ENCODE measurements at regions not wholly inside any gene's neighbourhood (a gene's known extent, or its start where the extent isn't known, plus 50 kb on each side); places are given as distances from the start of the nearest gene placed in this dataset.

DNA sequence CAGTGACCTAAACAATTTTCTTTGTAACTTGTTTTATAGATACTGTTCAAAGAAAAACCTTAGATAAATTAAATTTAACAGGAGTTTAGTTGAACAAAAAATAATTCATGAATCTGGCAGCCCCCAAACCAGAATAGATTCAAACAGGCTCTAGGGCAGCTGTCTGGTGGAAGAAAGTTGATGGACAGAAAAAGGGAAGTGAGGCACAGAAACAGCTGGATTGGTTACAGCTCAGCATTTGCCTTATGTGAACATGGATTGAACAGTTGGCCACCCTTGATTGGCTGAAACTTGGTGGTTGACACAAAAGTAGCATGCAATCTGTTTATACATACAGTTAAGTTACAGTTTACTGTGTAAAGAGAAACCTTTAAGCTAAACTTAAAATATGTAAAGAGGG, 954.3 kb upstream of the FLRT2 start:
- Histone ChIP-seq H3K27ac (ENCODE audit: low read length) (no peak overlapping the region), H3K4me3 (ENCODE audit: low read length in 2 of 2) (no peak overlapping the region), H3K4me1 (ENCODE audit: control insufficient read depth, insufficient read depth, low read length) (no peaks in the 10 kb centered on the region), H3K9me3 (ENCODE audit: control insufficient read depth in 2 of 2, low read length in 2 of 2) (no peaks in the 10 kb centered on the region), H3K9ac (ENCODE audit: low read length in 2 of 2) (no peak overlapping the region), H3K27me3 (ENCODE audit: control insufficient read depth in 1 of 2, insufficient read depth in 2 of 2, low read length in 2 of 2) (no peaks in the 10 kb centered on the region), H3K36me3 (ENCODE audit: control insufficient read depth in 2 of 2, insufficient read depth in 2 of 2, low read length in 2 of 2) (no peaks in the 10 kb centered on the region)

DNA sequence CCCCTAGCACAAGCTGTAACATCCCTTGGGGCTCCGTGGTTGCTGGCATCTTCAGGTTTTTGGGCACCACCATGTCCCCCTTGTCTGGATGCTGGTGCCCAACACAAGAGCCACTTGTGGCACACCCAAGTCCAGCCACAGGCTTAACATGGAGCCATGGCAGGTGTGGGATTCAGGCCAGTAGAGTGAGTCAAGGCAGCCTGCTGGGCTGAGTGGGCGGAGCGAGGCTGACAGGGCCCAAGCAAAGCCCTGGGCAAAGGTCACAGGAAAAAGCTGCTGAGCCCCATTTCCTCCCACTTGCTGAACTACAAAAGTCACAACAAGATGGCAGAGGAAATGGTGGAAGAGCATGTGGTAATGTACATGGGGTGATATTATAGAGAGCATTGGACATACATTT, 950.7 kb upstream of the FLRT2 start:
- Histone ChIP-seq H3K9ac (ENCODE audit: low read length in 2 of 2) (no peak overlapping the region), H3K27ac (ENCODE audit: low read length) (no peak overlapping the region), H3K27me3 (ENCODE audit: control insufficient read depth in 1 of 2, insufficient read depth in 2 of 2, low read length in 2 of 2) (no peaks in the 10 kb centered on the region), H3K9me3 (ENCODE audit: control insufficient read depth in 2 of 2, low read length in 2 of 2) (no peaks in the 10 kb centered on the region), H3K36me3 (ENCODE audit: control insufficient read depth in 2 of 2, insufficient read depth in 2 of 2, low read length in 2 of 2) (no peaks in the 10 kb centered on the region), H3K4me3 (ENCODE audit: low read length in 2 of 2) (no peak overlapping the region), H3K4me1 (ENCODE audit: control insufficient read depth, insufficient read depth, low read length) (no peaks in the 10 kb centered on the region)

DNA sequence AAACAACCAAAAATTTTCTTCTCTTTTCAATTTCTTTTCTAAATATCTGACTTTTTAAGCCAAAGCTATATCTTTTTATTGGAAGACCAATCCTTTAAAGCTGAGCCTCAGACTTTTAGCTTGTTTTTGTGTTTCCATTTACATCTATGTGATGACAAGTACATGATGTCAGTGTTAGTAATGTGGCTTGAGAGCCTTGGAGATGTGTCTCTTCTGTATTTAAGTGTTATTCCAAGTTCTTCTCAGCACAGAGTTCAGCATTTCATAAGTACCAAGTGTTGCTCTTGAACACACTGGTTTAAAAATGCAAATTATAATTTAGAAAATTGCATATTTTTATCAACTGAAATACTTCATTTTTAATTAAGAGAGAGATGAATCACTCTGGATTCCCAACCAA, 948.9 kb upstream of the FLRT2 start:
- H3K4me1 ChIP-seq (ENCODE audit: control insufficient read depth, insufficient read depth, low read length): no peaks in the 10 kb centered on the region
- no peaks in the 10 kb centered on the region for H3K27me3 ChIP-seq (ENCODE audit: control insufficient read depth in 1 of 2, insufficient read depth in 2 of 2, low read length in 2 of 2)
- no peak overlapping the region for H3K9ac ChIP-seq (ENCODE audit: low read length in 2 of 2)
- H3K27ac ChIP-seq (ENCODE audit: low read length): no peak overlapping the region
- no peaks in the 10 kb centered on the region for H3K36me3 ChIP-seq (ENCODE audit: control insufficient read depth in 2 of 2, insufficient read depth in 2 of 2, low read length in 2 of 2)
- no peaks in the 10 kb centered on the region for H3K9me3 ChIP-seq (ENCODE audit: control insufficient read depth in 2 of 2, low read length in 2 of 2)
- H3K4me3 ChIP-seq (ENCODE audit: low read length in 2 of 2): no peak overlapping the region

DNA sequence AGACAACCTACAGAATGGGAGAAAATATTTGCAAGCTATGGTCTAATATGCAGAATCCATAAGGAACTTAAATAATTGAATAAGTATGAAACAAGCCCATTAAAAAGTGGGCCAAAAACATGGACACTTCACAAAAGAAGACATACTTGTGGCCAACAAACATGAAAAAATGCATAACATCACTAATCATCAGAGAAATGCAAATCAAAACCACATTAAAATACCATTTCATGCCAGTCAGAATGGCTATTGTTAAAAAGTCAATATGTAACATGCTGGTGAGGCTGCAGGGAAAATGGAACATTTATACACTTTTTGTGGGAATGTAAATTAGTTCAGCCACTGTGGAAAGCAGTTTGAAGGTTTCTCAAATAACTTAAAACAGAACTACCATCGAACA, 945.4 kb upstream of the FLRT2 start:
- no peak overlapping the region for H3K27ac ChIP-seq (ENCODE audit: low read length)

DNA sequence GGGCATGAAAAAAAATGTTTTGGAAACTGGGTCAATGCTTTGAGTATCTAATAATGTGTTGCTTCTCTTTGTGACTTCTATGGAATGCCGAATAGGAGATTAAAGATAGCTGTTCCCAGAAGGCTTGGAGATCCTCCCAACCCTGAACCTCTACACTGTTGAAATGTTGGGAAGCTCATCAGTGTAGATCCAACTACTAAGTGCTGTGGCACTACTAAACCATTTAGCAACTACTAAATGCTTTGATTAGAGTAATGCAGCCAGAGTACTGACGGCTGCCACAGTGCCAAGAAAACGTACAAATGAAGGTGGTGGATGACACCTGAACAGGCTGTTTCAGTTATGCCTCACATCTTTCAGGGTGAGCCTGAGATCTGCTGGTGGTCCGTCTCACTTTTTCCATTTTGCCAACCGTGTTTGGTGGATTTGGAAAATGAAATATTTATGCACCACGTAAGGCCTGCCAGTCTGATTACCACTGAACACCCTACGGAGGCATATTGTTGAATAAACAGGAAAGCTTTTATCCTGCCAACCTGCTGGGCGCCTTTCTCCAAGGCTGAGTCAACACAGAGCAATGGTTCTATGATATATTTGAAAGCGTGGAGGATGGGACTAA, 938.0 kb upstream of the FLRT2 start:
- Histone ChIP-seq H3K27ac (ENCODE audit: low read length) (no peak overlapping the region), H3K36me3 (ENCODE audit: control insufficient read depth in 2 of 2, insufficient read depth in 2 of 2, low read length in 2 of 2) (no peaks in the 10 kb centered on the region), H3K9ac (ENCODE audit: low read length in 2 of 2) (no peak overlapping the region), H3K4me1 (ENCODE audit: control insufficient read depth, insufficient read depth, low read length) (no peaks in the 10 kb centered on the region), H3K9me3 (ENCODE audit: control insufficient read depth in 2 of 2, low read length in 2 of 2) (peaks cover 0 to 2% of the 10 kb centered on the region in 2 donors), H3K4me3 (ENCODE audit: low read length in 2 of 2) (peak overlapping the region in 1 of 2 donors; percentile 44), H3K27me3 (ENCODE audit: control insufficient read depth in 1 of 2, insufficient read depth in 2 of 2, low read length in 2 of 2) (no peaks in the 10 kb centered on the region)

More for the DNA sequence above, 945.4 kb upstream of the FLRT2 start:
- Histone ChIP-seq H3K9ac (ENCODE audit: low read length in 2 of 2) (no peak overlapping the region), H3K4me1 (ENCODE audit: control insufficient read depth, insufficient read depth, low read length) (no peaks in the 10 kb centered on the region), H3K9me3 (ENCODE audit: control insufficient read depth in 2 of 2, low read length in 2 of 2) (peaks cover 0 to 2% of the 10 kb centered on the region in 2 donors), H3K4me3 (ENCODE audit: low read length in 2 of 2) (no peak overlapping the region), H3K36me3 (ENCODE audit: control insufficient read depth in 2 of 2, insufficient read depth in 2 of 2, low read length in 2 of 2) (no peaks in the 10 kb centered on the region), H3K27me3 (ENCODE audit: control insufficient read depth in 1 of 2, insufficient read depth in 2 of 2, low read length in 2 of 2) (no peaks in the 10 kb centered on the region)

DNA sequence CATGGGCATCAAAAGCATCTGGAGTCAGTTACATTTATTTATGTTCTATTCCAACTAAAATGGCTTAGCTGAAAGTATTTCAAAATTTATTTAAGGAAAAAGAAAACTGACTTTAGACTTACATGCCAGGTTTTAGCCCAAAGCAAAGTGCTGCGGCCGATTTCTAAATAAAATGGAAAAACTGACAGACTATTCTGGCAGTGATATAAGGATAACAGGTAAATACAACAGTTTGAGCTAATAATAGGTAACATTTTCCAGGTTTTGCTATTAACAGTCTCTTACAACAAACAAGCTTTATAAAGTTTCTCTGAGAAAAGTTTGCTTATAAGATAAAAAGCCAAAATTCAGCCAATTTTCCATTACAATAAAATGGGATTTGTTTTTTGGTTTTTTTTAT, 937.2 kb upstream of the FLRT2 start:
- no peaks in the 10 kb centered on the region for H3K36me3 ChIP-seq (ENCODE audit: control insufficient read depth in 2 of 2, insufficient read depth in 2 of 2, low read length in 2 of 2)
- no peak overlapping the region for H3K4me3 ChIP-seq (ENCODE audit: low read length in 2 of 2)
- no peaks in the 10 kb centered on the region for H3K27me3 ChIP-seq (ENCODE audit: control insufficient read depth in 1 of 2, insufficient read depth in 2 of 2, low read length in 2 of 2)
- H3K9me3 ChIP-seq (ENCODE audit: control insufficient read depth in 2 of 2, low read length in 2 of 2): no peaks in the 10 kb centered on the region
- H3K9ac ChIP-seq (ENCODE audit: low read length in 2 of 2): no peak overlapping the region
- no peak overlapping the region for H3K27ac ChIP-seq (ENCODE audit: low read length)
- H3K4me1 ChIP-seq (ENCODE audit: control insufficient read depth, insufficient read depth, low read length): no peaks in the 10 kb centered on the region

DNA sequence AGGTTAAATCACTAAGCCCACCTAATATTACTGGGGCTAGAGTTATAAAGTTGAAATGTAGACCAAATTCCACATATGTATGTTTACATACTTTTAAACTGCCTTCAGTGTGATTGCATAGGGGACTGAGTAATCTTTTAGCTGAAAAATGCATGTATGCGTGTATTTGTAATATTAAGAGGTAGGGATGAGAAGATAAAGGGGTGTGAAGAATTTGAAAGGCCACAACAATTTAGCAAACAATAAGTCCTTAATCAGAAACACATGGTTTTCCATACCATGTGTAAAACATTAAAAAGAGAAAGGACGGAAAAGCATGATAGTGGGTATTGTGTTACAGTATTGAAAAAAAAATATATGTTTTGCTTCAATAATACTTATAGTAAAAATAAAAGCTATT, 919.9 kb upstream of the FLRT2 start:
- Histone ChIP-seq H3K9ac (ENCODE audit: low read length in 2 of 2) (no peak overlapping the region), H3K27me3 (ENCODE audit: control insufficient read depth in 1 of 2, insufficient read depth in 2 of 2, low read length in 2 of 2) (no peaks in the 10 kb centered on the region)

DNA sequence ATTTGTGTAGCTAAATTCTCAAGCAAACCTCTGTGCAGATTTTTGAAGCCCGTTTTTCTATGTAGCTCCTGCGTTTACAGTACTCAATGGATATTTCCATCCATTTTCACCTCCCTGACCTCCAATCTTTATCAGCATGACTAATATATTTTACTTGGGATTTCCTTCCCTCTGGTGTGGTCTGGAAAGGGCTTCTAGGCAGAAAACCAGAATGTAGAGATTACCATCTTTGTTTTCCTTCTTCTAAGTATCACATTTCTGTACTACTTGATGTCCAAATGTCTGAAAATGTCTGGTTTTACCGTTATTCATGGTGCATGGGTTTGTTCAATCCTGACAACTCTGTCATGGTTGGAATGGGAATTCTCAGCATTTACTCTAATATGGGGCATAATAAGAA, 907.6 kb upstream of the FLRT2 start:
- no peak overlapping the region for H3K27ac ChIP-seq (ENCODE audit: low read length)
- H3K36me3 ChIP-seq (ENCODE audit: control insufficient read depth in 2 of 2, insufficient read depth in 2 of 2, low read length in 2 of 2): no peaks in the 10 kb centered on the region
- no peak overlapping the region for H3K9ac ChIP-seq (ENCODE audit: low read length in 2 of 2)
- H3K27me3 ChIP-seq (ENCODE audit: control insufficient read depth in 1 of 2, insufficient read depth in 2 of 2, low read length in 2 of 2): no peaks in the 10 kb centered on the region
- H3K4me1 ChIP-seq (ENCODE audit: control insufficient read depth, insufficient read depth, low read length): no peaks in the 10 kb centered on the region
- H3K9me3 ChIP-seq (ENCODE audit: control insufficient read depth in 2 of 2, low read length in 2 of 2): no peaks in the 10 kb centered on the region
- no peak overlapping the region for H3K4me3 ChIP-seq (ENCODE audit: low read length in 2 of 2)

More for the DNA sequence above, 919.9 kb upstream of the FLRT2 start:
- Histone ChIP-seq H3K9me3 (ENCODE audit: control insufficient read depth in 2 of 2, low read length in 2 of 2) (no peaks in the 10 kb centered on the region), H3K36me3 (ENCODE audit: control insufficient read depth in 2 of 2, insufficient read depth in 2 of 2, low read length in 2 of 2) (no peaks in the 10 kb centered on the region), H3K27ac (ENCODE audit: low read length) (no peak overlapping the region), H3K4me3 (ENCODE audit: low read length in 2 of 2) (no peak overlapping the region), H3K4me1 (ENCODE audit: control insufficient read depth, insufficient read depth, low read length) (no peaks in the 10 kb centered on the region)

DNA sequence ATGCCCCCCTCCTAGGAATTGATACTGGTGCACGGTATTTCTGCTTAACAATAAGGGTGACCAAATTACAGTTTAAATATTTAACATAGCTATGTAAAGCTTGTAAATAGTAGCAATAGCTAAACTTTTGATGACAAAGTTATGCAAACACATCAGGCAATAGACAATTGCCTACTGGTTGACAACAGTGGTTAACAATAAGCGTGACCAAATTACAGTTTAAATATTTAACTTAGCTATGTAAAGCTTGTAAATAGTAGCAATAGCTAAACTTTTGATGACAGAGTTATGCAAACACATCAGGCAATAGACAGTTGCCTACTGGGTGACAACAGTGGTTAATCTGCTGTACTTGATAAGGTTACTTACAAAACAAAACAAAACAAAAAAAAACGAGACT, 886.5 kb upstream of the FLRT2 start:
- no peaks in the 10 kb centered on the region for H3K27me3 ChIP-seq (ENCODE audit: control insufficient read depth in 1 of 2, insufficient read depth in 2 of 2, low read length in 2 of 2)
- H3K9me3 ChIP-seq (ENCODE audit: control insufficient read depth in 2 of 2, low read length in 2 of 2): no peaks in the 10 kb centered on the region

DNA sequence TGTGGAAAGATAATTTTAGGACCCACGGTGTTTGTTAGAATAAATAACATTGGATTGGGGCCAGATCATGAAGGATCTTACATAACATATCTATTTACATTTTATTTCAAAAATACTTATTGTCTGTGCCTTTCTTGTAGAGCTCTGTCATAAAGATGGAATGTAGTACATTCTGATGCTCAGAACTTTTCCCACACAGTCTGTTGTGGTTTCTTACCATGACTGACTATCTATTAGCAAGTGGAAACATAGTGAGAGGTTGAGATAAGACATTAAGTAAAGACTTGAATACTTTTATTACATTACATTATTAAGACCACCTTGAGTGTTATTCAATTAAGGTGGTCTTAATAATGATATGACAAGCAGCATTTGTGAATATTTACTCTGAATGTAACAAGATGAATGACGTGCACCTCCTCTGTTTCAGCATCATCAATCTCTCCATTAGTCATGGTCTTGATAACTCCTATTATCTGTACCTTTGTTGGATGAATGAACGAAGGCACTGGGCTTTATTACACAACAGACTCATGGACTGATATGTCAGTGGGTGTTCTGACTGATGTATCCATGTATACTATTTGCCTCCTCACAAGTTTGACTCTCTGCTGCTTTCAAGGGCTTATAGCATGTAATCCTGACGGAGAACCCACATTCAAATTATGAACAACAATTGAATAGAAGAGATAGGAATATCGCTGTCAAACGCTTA, 883.0 kb upstream of the FLRT2 start:
- no peaks in the 10 kb centered on the region for H3K9me3 ChIP-seq (ENCODE audit: control insufficient read depth in 2 of 2, low read length in 2 of 2)
- no peaks in the 10 kb centered on the region for H3K27me3 ChIP-seq (ENCODE audit: control insufficient read depth in 1 of 2, insufficient read depth in 2 of 2, low read length in 2 of 2)
- H3K36me3 ChIP-seq (ENCODE audit: control insufficient read depth in 2 of 2, insufficient read depth in 2 of 2, low read length in 2 of 2): no peaks in the 10 kb centered on the region
- H3K9ac ChIP-seq (ENCODE audit: low read length in 2 of 2): no peak overlapping the region
- H3K27ac ChIP-seq (ENCODE audit: low read length): no peak overlapping the region
- no peaks in the 10 kb centered on the region for H3K4me1 ChIP-seq (ENCODE audit: control insufficient read depth, insufficient read depth, low read length)
- no peak overlapping the region for H3K4me3 ChIP-seq (ENCODE audit: low read length in 2 of 2)

More for the DNA sequence above, 886.5 kb upstream of the FLRT2 start:
- Histone ChIP-seq H3K4me1 (ENCODE audit: control insufficient read depth, insufficient read depth, low read length) (no peaks in the 10 kb centered on the region), H3K36me3 (ENCODE audit: control insufficient read depth in 2 of 2, insufficient read depth in 2 of 2, low read length in 2 of 2) (no peaks in the 10 kb centered on the region), H3K27ac (ENCODE audit: low read length) (no peak overlapping the region), H3K9ac (ENCODE audit: low read length in 2 of 2) (no peak overlapping the region), H3K4me3 (ENCODE audit: low read length in 2 of 2) (no peak overlapping the region)

DNA sequence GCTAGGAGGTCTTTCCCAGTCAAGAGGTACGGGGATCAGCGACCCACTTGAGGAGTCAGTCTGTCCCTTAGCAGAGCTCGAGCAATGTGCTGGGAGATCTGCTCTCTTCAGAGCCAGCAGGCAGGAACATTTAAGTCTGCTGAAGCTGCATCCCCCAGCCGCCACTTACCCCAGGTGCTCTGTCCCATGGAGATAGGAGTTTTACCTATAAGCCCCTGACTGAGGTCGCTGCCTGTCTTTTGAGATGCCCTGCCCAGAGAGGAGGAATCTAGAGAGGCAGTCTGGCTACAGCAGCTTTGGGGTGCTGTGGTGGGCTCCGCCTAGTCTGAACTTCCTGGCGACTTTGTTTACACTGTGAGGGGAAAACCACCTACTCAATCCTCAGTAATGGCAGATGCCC, 874.9 kb upstream of the FLRT2 start:
- Histone ChIP-seq H3K27me3 (ENCODE audit: control insufficient read depth in 1 of 2, insufficient read depth in 2 of 2, low read length in 2 of 2) (no peaks in the 10 kb centered on the region), H3K4me3 (ENCODE audit: low read length in 2 of 2) (no peak overlapping the region), H3K9me3 (ENCODE audit: control insufficient read depth in 2 of 2, low read length in 2 of 2) (peaks cover 0 to 3% of the 10 kb centered on the region in 2 donors), H3K36me3 (ENCODE audit: control insufficient read depth in 2 of 2, insufficient read depth in 2 of 2, low read length in 2 of 2) (no peaks in the 10 kb centered on the region), H3K9ac (ENCODE audit: low read length in 2 of 2) (no peak overlapping the region), H3K4me1 (ENCODE audit: control insufficient read depth, insufficient read depth, low read length) (no peaks in the 10 kb centered on the region), H3K27ac (ENCODE audit: low read length) (no peak overlapping the region)
